HG02588 (cell line): ENCODE measurements at regions not wholly inside any gene's neighbourhood (a gene's known extent, or its start where the extent isn't known, plus 50 kb on each side); places are given as distances from the start of the nearest gene placed in this dataset.

Source experiments
- ATAC-seq: cut with Tn5 transposase; IDR thresholded peaks from one replicate; pipeline ENCODE4 v1.9.1; 2021; ENCODE audit warnings: mild to moderate bottlenecking, moderate library complexity; ENCODE audit not compliant: unreplicated experiment

GRCh38 chr16:72362973-72363372 lies 191.0 kb upstream of the PMFBP1 start:
- no peak for ATAC-seq

GRCh38 chr16:72362476-72362875 lies 190.5 kb upstream of the PMFBP1 start:
- no peak for ATAC-seq

- no peak for ATAC-seq
Observed at GRCh38 chr16:72357910-72358309, 186.0 kb upstream of the PMFBP1 start.

GRCh38 chr16:72355561-72355960 lies 183.6 kb upstream of the PMFBP1 start:
- ATAC-seq, result no peak

- ATAC-seq, result no peak
Observed at GRCh38 chr16:72349719-72350118, 177.8 kb upstream of the PMFBP1 start.

GRCh38 chr16:72332926-72333325 lies 161.0 kb upstream of the PMFBP1 start:
- ATAC-seq, result no peak

GRCh38 chr16:72324578-72324977 lies 152.6 kb upstream of the PMFBP1 start:
- ATAC-seq, result no peak

GRCh38 chr16:72317446-72317845 lies 145.5 kb upstream of the PMFBP1 start:
- ATAC-seq, result no peak

- ATAC-seq, result no peak
Observed at GRCh38 chr16:72313903-72314302, 141.9 kb upstream of the PMFBP1 start.

- no peak for ATAC-seq
Observed at GRCh38 chr16:72312828-72313227, 140.9 kb upstream of the PMFBP1 start.

GRCh38 chr16:72311426-72311825 lies 139.5 kb upstream of the PMFBP1 start:
- ATAC-seq, result no peak

- ATAC-seq, result no peak
Observed at GRCh38 chr16:72309001-72309400, 137.0 kb upstream of the PMFBP1 start.

GRCh38 chr16:72308396-72308795 lies 136.4 kb upstream of the PMFBP1 start:
- ATAC-seq, result no peak

GRCh38 chr16:72302332-72302731 lies 130.4 kb upstream of the PMFBP1 start:
- no peak for ATAC-seq

- ATAC-seq, result no peak
Observed at GRCh38 chr16:72301523-72302236, 129.7 kb upstream of the PMFBP1 start.

- no peak for ATAC-seq
Observed at GRCh38 chr16:72300892-72301291, 128.9 kb upstream of the PMFBP1 start.

GRCh38 chr16:72299684-72300243 lies 127.8 kb upstream of the PMFBP1 start:
- ATAC-seq, result no peak

- no peak for ATAC-seq
Observed at GRCh38 chr16:72298961-72299360, 127.0 kb upstream of the PMFBP1 start.

- no peak for ATAC-seq
Observed at GRCh38 chr16:72295914-72296313, 124.0 kb upstream of the PMFBP1 start.

GRCh38 chr16:72291531-72291981 lies 119.6 kb upstream of the PMFBP1 start:
- ATAC-seq, result no peak

- ATAC-seq, result no peak
Observed at GRCh38 chr16:72291121-72291520, 119.2 kb upstream of the PMFBP1 start.

GRCh38 chr16:72287649-72288048 lies 115.7 kb upstream of the PMFBP1 start:
- no peak for ATAC-seq
